DMS114 treated with DMSO at 0.1 percent for 48 hours (cell line): ENCODE measurements at regions not wholly inside any gene's neighbourhood (a gene's known extent, or its start where the extent isn't known, plus 50 kb on each side); places are given as distances from the start of the nearest gene placed in this dataset.
A peak's percentile ranks its signal among the peaks of the same experiment; 100 is the strongest.

Source experiments
- DNase-seq: peaks from one replicate; lab custom pipeline; 2025; ENCODE audit not compliant: unreplicated experiment; lab: John Stamatoyannopoulos, UW

DNA sequence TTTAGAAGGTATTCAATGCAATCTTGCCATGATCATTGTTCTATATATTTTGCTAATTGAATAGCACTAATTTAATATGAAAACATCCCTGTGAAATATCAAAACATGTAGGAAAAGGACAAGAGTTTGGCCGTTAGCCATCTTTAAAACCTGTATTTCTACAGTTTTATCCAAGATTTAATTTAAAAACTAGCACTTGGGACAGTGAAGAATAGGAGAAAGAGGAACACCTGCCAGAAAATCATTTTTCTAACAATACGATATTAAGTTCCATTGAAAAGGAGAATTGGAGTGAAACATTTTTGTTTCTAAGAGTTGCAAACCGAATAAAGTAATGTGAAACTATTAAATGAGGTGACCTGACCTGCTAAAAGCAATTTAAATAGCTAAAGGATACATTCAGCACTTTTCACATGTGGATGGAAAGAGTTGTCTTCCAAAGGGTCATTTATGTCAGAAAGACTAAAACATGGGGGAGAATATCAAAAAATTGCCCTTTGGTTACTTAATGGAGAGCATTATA is 1673.6 kb upstream of the MIR17HG start:
- DNase-seq: no peak

DNA sequence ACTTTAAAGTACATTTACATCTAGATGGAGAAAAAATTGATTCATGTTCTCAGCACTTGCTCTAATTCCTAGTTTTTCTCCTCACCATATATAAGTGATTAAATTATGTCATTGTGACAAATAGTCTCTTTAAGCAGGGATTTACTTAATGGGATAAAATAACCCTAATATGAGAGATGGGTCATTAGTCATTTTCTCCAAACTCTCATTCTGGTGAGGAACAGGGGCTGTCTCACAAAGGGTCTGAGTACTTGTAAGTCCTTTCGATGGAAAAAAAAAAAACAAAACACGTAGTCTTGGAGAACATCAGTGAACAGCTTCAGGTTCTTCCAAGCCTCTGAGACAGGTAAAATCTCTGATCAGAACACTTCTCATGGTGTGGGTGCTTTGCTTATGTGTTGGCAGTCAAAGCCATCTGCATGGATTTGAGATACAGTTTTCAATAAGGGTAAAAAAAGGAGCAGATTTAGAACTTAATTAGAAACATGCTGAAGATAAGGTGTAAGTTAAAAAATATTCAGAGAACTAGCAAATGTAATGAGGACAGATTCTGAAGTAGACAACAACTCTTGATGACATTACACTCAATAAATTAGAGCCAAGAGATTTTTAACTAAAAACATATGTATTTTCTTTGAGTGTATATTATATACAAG is 1668.9 kb upstream of the MIR17HG start:
- DNase-seq: no peak

GRCh38 chr13:89684896-89685295 is 1662.6 kb upstream of the MIR17HG start:
- DNase-seq: no peak

DNA sequence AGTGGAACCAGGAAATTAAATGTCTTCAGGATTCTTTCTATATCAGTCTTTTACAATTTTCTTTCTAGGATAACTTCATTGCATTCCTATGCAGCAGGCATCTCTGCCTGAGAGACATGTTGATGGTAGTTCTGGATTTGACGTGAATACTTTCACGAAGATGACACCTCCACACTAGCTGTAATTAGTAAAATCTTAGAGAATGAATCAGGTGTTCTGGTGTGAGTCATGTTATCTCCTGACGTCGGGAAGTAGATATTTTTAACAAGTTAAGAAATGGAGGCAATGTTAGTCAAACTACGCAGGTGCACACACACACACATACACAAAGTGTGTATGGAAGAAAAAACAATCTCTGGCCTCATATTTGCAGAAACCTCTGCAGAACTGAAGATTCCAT is 1661.3 kb upstream of the MIR17HG start:
- no peak for DNase-seq

DNA sequence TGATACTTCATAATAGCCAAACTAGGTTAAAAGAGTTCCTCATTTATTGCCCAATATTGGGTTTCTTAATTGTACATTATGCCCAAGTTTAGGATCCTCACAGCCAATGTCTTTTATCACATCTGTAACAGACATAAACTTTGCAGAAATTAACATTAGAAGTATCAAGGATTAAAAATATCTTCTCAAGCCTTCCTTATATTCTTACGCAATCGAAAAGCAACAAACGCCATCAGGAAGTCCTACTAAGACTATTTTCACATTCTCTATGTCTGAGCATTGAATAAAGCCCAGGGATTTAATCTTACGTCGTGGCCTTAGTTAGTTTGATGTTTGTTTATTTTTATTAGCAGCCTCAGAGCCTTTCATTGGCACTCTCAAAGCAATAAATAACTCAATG is 1660.4 kb upstream of the MIR17HG start:
- DNase-seq: no peak

DNA sequence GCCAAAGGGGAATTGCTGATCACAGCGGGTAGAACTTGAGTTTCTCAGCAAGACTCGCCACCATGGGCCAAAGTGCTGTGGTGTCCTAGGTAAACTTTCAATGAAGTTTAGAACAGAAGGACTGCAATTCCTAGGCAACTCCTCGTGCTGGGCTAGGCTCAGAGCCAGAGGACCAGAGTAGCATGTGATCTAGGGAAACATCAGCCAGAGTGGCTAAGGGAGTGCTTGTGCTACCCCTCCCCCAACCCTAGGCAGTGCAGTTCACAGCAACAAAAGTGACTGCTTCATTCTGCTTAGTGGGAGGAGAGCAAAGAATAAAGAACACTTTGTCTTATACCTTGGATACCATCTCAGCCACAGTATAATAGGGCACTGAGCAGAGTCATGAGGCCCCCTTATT is 1658.6 kb upstream of the MIR17HG start:
- DNase-seq: no peak

- no peak for DNase-seq
These were observed 1653.0 kb upstream of the MIR17HG start for GRCh38 chr13:89694451-89694850.

- peak; percentile 12 for DNase-seq
These were observed 1651.9 kb upstream of the MIR17HG start for GRCh38 chr13:89695343-89696257.

DNA sequence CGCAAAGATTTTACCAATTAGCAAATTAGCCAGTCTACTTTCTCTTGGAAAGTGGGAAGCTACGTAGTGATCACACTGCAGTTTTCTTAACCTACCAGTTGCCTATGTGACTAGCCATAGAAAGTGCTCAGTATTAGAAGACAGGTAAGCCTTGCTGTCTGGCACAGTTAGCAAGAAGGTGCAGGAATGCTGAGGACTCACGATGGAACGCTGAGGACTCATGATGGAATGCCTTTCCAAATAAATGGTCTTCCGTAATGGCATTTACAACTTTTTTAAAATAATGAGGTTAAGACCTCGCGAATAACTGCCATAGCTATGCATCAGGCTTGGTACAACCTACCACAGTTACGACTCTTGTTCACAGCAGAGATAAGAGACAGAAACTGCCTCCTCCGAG is 1645.6 kb upstream of the MIR17HG start:
- peak; percentile 7 for DNase-seq

- no peak for DNase-seq
These were observed 1643.4 kb upstream of the MIR17HG start for GRCh38 chr13:89704040-89704439.

DNA sequence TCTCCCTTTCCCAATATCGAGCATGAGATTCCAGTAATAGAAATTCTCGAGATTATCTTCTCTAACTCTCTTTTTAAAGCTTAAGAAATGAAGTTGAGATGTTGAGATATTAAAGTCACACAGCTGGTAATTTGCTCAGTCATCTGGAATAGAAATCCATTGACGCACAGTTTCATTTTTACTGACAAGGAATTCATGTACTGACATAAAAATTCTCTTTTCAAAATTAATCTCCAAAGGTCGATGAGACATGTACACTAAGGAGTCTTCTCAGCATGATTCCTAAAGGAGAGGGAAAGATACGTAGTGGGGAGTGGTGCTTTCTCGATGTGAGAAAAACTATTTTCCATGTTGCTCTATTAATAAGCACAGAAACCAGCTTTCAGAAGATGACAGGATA is 1639.5 kb upstream of the MIR17HG start:
- no peak for DNase-seq

DNA sequence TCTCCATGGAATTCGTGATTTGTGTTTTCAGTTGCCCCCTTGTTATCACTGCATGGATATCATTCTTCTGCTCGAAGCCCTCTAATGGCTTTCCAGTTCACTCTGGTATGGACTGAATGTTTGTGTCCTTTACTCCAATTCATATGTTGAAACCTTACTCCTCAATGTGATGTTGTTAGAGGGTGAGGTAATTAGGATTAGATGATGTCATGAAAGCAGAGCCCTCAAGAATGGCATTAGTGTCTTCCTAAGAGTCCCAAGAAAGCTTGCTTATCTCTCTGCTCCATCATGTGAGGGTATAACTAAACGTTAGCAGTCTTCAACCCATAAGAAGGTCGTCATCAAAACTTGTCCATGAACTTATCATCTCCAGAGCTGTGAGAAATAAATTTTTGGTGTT is 1626.3 kb upstream of the MIR17HG start:
- no peak for DNase-seq

DNA sequence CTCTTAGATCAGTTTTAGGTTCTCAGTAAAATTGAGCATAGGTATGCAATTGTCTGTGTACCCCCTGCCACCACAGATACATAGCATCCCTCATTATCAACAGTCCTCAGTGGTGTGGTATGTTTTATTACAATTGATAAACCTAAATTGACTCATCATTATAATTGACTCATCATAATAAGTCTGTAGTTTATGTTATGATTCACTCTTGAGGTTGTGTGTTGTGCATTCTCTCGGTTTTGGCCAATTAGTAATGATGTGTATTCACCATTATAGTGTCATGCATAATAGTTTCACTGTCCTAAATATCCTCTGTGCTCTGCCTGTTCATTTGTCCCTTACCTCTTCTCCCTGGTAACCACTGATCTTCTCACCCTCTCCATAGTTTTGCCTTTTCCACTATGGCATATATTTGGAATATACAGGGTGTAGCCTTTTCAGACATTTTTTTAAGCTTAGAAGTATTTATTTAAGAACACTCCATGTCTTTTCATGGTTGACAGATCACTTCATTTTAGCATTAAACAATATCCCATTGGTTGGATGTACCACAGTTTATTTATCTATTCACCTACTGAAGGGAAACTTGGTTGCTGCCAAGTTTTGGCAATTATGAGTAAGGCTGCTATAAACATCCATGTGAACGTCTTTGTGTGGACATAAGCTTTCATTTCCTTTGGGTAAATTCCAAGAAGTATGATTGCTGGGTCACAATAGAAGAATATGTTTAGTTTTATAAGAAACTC is 1620.6 kb upstream of the MIR17HG start:
- DNase-seq: no peak

DNA sequence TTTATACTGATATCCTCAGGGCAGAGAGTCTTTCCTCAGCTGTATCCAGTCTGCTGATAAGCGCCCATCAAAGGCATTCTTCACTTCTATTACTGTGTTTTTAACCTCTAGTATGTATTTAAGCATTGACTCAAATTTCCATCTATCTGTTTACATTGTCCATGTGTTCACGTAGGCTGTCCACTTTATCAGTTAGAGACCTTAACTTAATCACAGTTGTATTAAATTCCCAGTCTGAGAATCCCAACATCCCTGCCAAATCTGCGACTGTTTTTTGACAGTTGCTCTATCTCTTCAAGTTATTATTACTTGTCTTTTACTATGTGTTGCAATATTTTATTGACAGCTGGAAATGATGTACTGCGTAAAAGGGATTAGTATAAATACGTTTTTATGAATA is 1613.7 kb upstream of the MIR17HG start:
- DNase-seq: no peak

- no peak for DNase-seq
These were observed 1610.4 kb upstream of the MIR17HG start for GRCh38 chr13:89737051-89737450.

DNA sequence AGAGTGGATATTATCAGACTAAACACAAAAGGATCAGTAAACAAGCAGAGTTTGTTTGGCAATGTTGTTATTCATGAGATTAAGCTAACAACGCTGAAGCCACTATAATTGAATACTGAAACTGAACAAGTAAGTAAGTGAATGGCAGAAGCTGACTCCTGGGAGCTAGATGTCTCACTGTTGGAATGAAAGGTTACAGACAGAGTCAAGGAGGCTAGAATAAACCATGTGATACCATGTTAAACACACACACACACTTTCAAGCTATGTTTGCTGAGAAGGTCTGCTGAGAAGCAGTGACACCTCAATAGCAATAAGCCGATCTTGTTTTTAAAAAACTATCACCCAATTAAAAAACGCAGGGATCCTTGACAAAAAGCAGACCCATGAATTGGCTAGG is 1609.4 kb upstream of the MIR17HG start:
- no peak for DNase-seq

- DNase-seq: no peak
These were observed 1606.3 kb upstream of the MIR17HG start for GRCh38 chr13:89740994-89741685.

DNA sequence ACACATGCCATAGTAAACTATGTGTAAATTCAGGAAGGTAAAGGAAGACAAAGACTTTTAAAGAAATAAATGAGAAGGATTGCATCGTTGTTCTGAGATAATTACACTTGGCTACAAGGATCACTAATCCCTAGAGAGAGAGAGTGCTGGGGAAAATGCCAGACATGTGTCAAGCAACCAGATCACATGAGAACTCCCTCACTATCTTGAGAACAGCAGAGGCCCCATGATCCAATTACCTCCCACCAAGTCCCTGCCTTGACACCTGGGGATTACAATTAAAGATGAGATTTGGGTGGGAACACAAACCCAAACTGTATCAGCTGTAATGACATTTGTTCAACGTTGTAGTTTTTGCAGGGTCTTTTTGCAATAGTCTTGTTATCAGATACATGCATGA is 1600.9 kb upstream of the MIR17HG start:
- DNase-seq: no peak

GRCh38 chr13:89748716-89749115 is 1598.8 kb upstream of the MIR17HG start:
- DNase-seq: no peak

DNA sequence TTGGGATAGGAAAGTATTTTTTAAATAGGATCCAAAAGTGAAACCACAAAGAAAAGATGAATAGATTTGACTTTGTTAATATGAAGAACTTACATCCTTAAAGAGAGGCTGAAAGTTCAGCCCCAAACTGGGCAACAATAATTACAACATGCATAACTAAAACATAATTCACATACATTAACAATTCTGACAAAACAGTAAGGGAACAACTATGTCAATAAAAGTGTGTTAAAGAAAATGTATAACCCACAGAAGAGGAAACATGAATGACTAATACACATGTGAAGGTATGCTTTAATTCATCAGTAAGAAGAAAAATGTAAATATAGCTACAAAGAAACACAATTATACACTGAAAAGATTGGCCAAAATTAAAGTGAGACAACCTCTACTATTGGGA is 1597.6 kb upstream of the MIR17HG start:
- no peak for DNase-seq

- DNase-seq: no peak
These were observed 1597.1 kb upstream of the MIR17HG start for GRCh38 chr13:89750371-89750770.
